IMR-90 (cell line): ENCODE measurements at regions not wholly inside any gene's neighbourhood (a gene's known extent, or its start where the extent isn't known, plus 50 kb on each side); places are given as distances from the start of the nearest gene placed in this dataset.

ENCODE experiments used
- ATAC-seq: fragments of 200-7000 bp; cut with Tn5 transposase; 2 replicates; pipeline ENCODE4 v1.9.1; 2020; ENCODE audit warnings: low read depth, mild to moderate bottlenecking, moderate library complexity
- BruUV-seq: library from RNA; stranded (reverse); fragments of 400-500 nt; replicated peaks from 2 replicates; lab custom pipeline; 2021; lab: Mats Ljungman, UMichigan
- CTCF ChIA-PET: fragments of 300-600 bp; formaldehyde crosslinking; extraction: SDS; loops from one replicate; lab custom pipeline; 2021; ENCODE audit warnings: antibody characterized with exemption; lab: Yijun Ruan, JAX
- POLR2A ChIA-PET: fragments of 300-600 bp; sonication (Branson Sonifier 250); formaldehyde crosslinking; loops from one replicate; lab custom pipeline; 2022; ENCODE audit warnings: antibody characterized with exemption; ENCODE audit not compliant: unreplicated experiment; lab: Charles Lee
- DNase-seq: peaks from one replicate; pipeline ENCODE4 v3.0.0; 2013
- H2AFZ ChIP-seq: replicated peaks from 2 replicates; pipeline ENCODE3; 2013; ENCODE audit warnings: low read length, mild to moderate bottlenecking; ENCODE audit not compliant: poor library complexity
- H2AK5ac ChIP-seq: 2 replicates; pipeline ENCODE4 v1.6.1; 2013; ENCODE audit warnings: low read depth, low read length, inconsistent platforms
- H2AK9ac ChIP-seq: replicated peaks from 2 replicates; pipeline ENCODE3; 2013; ENCODE audit warnings: mild to moderate bottlenecking, low read depth, low read length, moderate library complexity; ENCODE audit not compliant: poor library complexity
- H2BK120ac ChIP-seq: 2 replicates; pipeline ENCODE4 v1.6.1; 2013; ENCODE audit warnings: low read depth, low read length, inconsistent platforms
- H2BK15ac ChIP-seq: 3 replicates; pipeline ENCODE4 v1.6.1; 2013; ENCODE audit warnings: low read depth, low read length, inconsistent platforms
- H2BK20ac ChIP-seq: 2 replicates; pipeline ENCODE4 v1.6.1; 2013; ENCODE audit warnings: low read depth, mild to moderate bottlenecking, inconsistent platforms, low read length, moderate library complexity
- H2BK5ac ChIP-seq: 2 replicates; pipeline ENCODE4 v1.6.1; 2013; ENCODE audit warnings: mild to moderate bottlenecking, low read depth, low read length, inconsistent platforms; ENCODE audit not compliant: poor library complexity, severe bottlenecking
- H3K14ac ChIP-seq: replicated peaks from 2 replicates; pipeline ENCODE4 v1.6.1; 2013; ENCODE audit warnings: low read depth, low read length, inconsistent platforms
- H3K18ac ChIP-seq: 2 replicates; pipeline ENCODE4 v1.6.1; 2013; ENCODE audit warnings: low read depth, low read length, control low read depth
- H3K23ac ChIP-seq: 2 replicates; pipeline ENCODE4 v1.6.1; 2013; ENCODE audit warnings: low read depth, low read length, inconsistent platforms
- H3K27ac ChIP-seq: 2 replicates; pipeline ENCODE4 v1.5.1; 2013; ENCODE audit warnings: mild to moderate bottlenecking, control low read depth, low read length; ENCODE audit not compliant: insufficient read depth
- H3K27me3 ChIP-seq: 2 replicates; pipeline ENCODE4 v1.6.1; 2013; ENCODE audit warnings: low read length; ENCODE audit not compliant: control insufficient read depth, insufficient read depth
- H3K36me3 ChIP-seq: 2 replicates; pipeline ENCODE4 v1.6.1; 2013; ENCODE audit warnings: low read length, mixed read lengths; ENCODE audit not compliant: control insufficient read depth, insufficient read depth
- H3K4ac ChIP-seq: 2 replicates; pipeline ENCODE4 v1.6.1; 2013; ENCODE audit warnings: low read depth, low read length, inconsistent platforms
- H3K4me1 ChIP-seq: 2 replicates; pipeline ENCODE4 v1.6.1; 2013; ENCODE audit warnings: low read length, mixed read lengths; ENCODE audit not compliant: control insufficient read depth, insufficient read depth
- H3K4me2 ChIP-seq: 2 replicates; pipeline ENCODE4 v1.6.1; 2013; ENCODE audit warnings: low read depth, mild to moderate bottlenecking, control low read depth, low read length, moderate library complexity
- H3K4me3 ChIP-seq: 2 replicates; pipeline ENCODE4 v1.5.1; 2013; ENCODE audit warnings: low read depth, mild to moderate bottlenecking, control low read depth, low read length, moderate library complexity; ENCODE audit not compliant: insufficient read depth
- H3K56ac ChIP-seq: 2 replicates; pipeline ENCODE4 v1.6.1; 2013; ENCODE audit warnings: low read length, inconsistent platforms; ENCODE audit not compliant: insufficient read depth; ENCODE audit errors: extremely low read depth
- H3K79me1 ChIP-seq, 2 experiments: 2 replicates each; pipeline ENCODE4 v1.6.1; 2013; ENCODE audit warnings: low read length in 2 of 2, inconsistent platforms in 1 of 2, low read depth in 1 of 2
- H3K9ac ChIP-seq: 2 replicates; pipeline ENCODE4 v1.6.1; 2013; ENCODE audit warnings: low read depth, low read length, control low read depth
- H3K9me1 ChIP-seq: 2 replicates; pipeline ENCODE4 v1.6.1; 2013; ENCODE audit warnings: low read length, inconsistent platforms; ENCODE audit not compliant: insufficient read depth
- H3K9me3 ChIP-seq: 2 replicates; pipeline ENCODE4 v1.6.1; 2013; ENCODE audit warnings: low read length; ENCODE audit not compliant: control insufficient read depth, insufficient read depth
- H4K20me1 ChIP-seq: 2 replicates; pipeline ENCODE4 v1.6.1; 2013; ENCODE audit warnings: low read length, inconsistent platforms; ENCODE audit not compliant: insufficient read depth
- H4K5ac ChIP-seq: 2 replicates; pipeline ENCODE4 v1.6.1; 2013; ENCODE audit warnings: mild to moderate bottlenecking, low read depth, low read length, control low read depth
- H4K8ac ChIP-seq, 2 experiments: 2 replicates each; pipeline ENCODE4 v1.6.1; 2013; ENCODE audit warnings: low read depth in 2 of 2, low read length in 2 of 2, control low read depth in 1 of 2, inconsistent platforms in 1 of 2
- H4K91ac ChIP-seq: 2 replicates; pipeline ENCODE4 v1.6.1; 2013; ENCODE audit warnings: low read depth, low read length, inconsistent platforms; ENCODE audit not compliant: insufficient read depth
- POLR2A ChIP-seq: IDR thresholded peaks from 2 replicates; pipeline ENCODE4 v1.6.1; 2012; ENCODE audit warnings: mild to moderate bottlenecking, low read depth, low read length
- WGBS, 2 experiments: methylation state at CpG; one replicate each; pipeline versions ENCODE4 v1.1.5 to v1.1.7; 2013; ENCODE audit warnings: missing lambda C conversion rate in 2 of 2; ENCODE audit not compliant: insufficient read length in 1 of 2; ENCODE audit errors: extremely low coverage in 2 of 2; 5-methylcytosine and 5-hydroxymethylcytosine counted together
- dilution Hi-C: fragments of 300-500 bp; cut with HindIII; formaldehyde crosslinking; loops from one replicate; pipeline ENCODE4 v1.14.3; 2018; ENCODE audit warnings: low sequenced_read_pairs; ENCODE audit not compliant: unreplicated experiment
- in situ Hi-C: fragments of 300-500 bp; cut with MboI; formaldehyde crosslinking; loops from 3 replicates; pipeline ENCODE4 v1.14.3; 2019; ENCODE audit warnings: low sequenced_read_pairs, inconsistent platforms, mixed read lengths
- intact Hi-C: fragments of 100-400 bp; cut with micrococcal nuclease; formaldehyde crosslinking; loops from 2 replicates; pipeline ENCODE4 v1.10.0; 2022

DNA sequence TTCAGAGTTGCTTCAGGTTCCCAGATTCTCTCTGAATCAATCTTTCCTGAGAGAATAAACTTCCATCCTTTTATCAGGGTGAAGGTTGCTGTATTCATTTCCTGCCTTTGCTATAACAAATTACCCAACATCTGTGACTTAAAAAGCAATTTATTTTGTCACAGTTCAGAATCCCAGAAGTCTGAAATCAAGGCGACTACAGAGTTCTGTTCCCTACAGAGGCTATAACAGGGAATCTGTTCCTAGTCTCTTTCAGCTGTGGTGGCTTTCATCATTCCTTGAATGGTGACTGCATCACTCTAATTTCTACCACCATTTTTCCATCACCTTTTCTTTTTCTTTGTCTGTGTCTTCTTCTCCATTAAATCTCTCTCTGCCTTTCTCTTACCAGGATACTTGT lies 459.3 kb upstream of the PRR20A start:
- no peak for TF ChIP-seq POLR2A
- no peak overlapping the region for H4K8ac ChIP-seq
- H3K27ac ChIP-seq: no peak overlapping the region
- no peaks in the 10 kb centered on the region for H4K20me1 ChIP-seq
- H3K4ac ChIP-seq: no peak overlapping the region
- intact Hi-C loops (no loop called here), dilution Hi-C loops (no loop called here), in situ Hi-C loops (no loop called here)
- no peak overlapping the region for H2BK20ac ChIP-seq
- H3K56ac ChIP-seq: no peak overlapping the region
- H3K9me3 ChIP-seq: peaks cover 2% of the 10 kb centered on the region; the same call in 1 of the 2 replicates
- H3K18ac ChIP-seq: no peak overlapping the region
- H2BK15ac ChIP-seq: no peak overlapping the region
- no peak overlapping the region for H4K5ac ChIP-seq
- no peaks in the 10 kb centered on the region for H3K79me1 ChIP-seq
- H3K4me2 ChIP-seq: no peak overlapping the region
- no peak overlapping the region for H2BK5ac ChIP-seq
- no TSS peak for BruUV-seq
- WGBS, 2 experiments: no CpG with 5 or more reads among the region's 1 CpG
- ATAC-seq: no peak
- no peaks in the 10 kb centered on the region for H3K9me1 ChIP-seq
- H3K27me3 ChIP-seq: no peaks in the 10 kb centered on the region
- POLR2A ChIA-PET: no interaction called here
- CTCF ChIA-PET: no interaction called here
- no peak overlapping the region for H2AK5ac ChIP-seq
- H4K91ac ChIP-seq: no peak overlapping the region
- no peak overlapping the region for H3K14ac ChIP-seq
- H3K9ac ChIP-seq: no peak overlapping the region
- no peaks in the 10 kb centered on the region for H3K36me3 ChIP-seq
- H2AK9ac ChIP-seq: no peak overlapping the region
- H3K23ac ChIP-seq: no peak overlapping the region
- H2AFZ ChIP-seq: no peak overlapping the region
- H3K4me1 ChIP-seq: no peaks in the 10 kb centered on the region
- H3K4me3 ChIP-seq: no peak overlapping the region
- no peak overlapping the region for H2BK120ac ChIP-seq
- no peak for DNase-seq
